ENCODE measurements at regions not wholly inside any gene's neighbourhood (a gene's known extent, or its start where the extent isn't known, plus 50 kb on each side); places are given as distances from the start of the nearest gene placed in this dataset.

GRCh38 chr5:45089870-45090269 is 281.1 kb downstream of the MRPS30 start:
- H3K27me3 Mint-ChIP-seq (ENCODE audit: low read depth in 3 of 3) = no peaks in the 10 kb centered on the region
- Histone ChIP-seq H3K27ac (ENCODE audit: low read depth in 1 of 2, low read length in 2 of 2) (no peak overlapping the region), H3K9ac (ENCODE audit: insufficient read depth, low read length, poor library complexity, severe bottlenecking) (no peak overlapping the region), H2AFZ (ENCODE audit: insufficient read depth, low read depth, low read length, poor library complexity, severe bottlenecking) (no peak overlapping the region), H3K4me2 (replicated peaks; ENCODE audit: extremely low read depth, low read length, poor library complexity, severe bottlenecking) (no peak overlapping the region), H4K20me1 (ENCODE audit: insufficient read depth, low read length) (no peaks in the 10 kb centered on the region), H3K27me3 (ENCODE audit: control insufficient read depth in 2 of 2, insufficient read depth in 2 of 2, low read length in 2 of 2) (no peaks in the 10 kb centered on the region), H3K79me2 (ENCODE audit: insufficient read depth, low read length) (no peaks in the 10 kb centered on the region), H3K9me3 (replicated peaks in 1 of 2; ENCODE audit: control insufficient read depth in 1 of 2, insufficient read depth in 1 of 2, low read length in 2 of 2) (peaks cover 0 to 4% of the 10 kb centered on the region in 2 donors), H3K4me1 (ENCODE audit: control insufficient read depth in 1 of 2, insufficient read depth in 2 of 2, low read length in 2 of 2) (no peaks in the 10 kb centered on the region), H3K4me3 (replicated peaks in 1 of 3; ENCODE audit: low read depth in 2 of 3, low read length in 3 of 3) (no peak overlapping the region), H3K36me3 (replicated peaks in 1 of 2; ENCODE audit: control insufficient read depth in 1 of 2, insufficient read depth in 2 of 2, low read length in 2 of 2) (no peaks in the 10 kb centered on the region)
- H3K9me3 Mint-ChIP-seq = peaks cover 0 to 13% (median 3%) of the 10 kb centered on the region in 7 donors
- intact Hi-C loops (cut with micrococcal nuclease) = no loop called here
- WGBS (ENCODE audit: insufficient coverage) = 67% methylated on average over 1 of the region's 1 CpG
- no peak for TF ChIP-seq CTCF (IDR thresholded peaks at IDR 0.05)
- no peak overlapping the region for H3K27ac Mint-ChIP-seq
- H3K36me3 Mint-ChIP-seq = no peaks in the 10 kb centered on the region
- H3K4me1 Mint-ChIP-seq = no peaks in the 10 kb centered on the region
- no peak for DNase-seq
- H3K4me3 Mint-ChIP-seq = no peak overlapping the region

- TF ChIP-seq CTCF (IDR thresholded peaks at IDR 0.05) = no peak
- Histone ChIP-seq H3K4me1 (ENCODE audit: control insufficient read depth in 1 of 2, insufficient read depth in 2 of 2, low read length in 2 of 2) (no peaks in the 10 kb centered on the region), H3K27me3 (ENCODE audit: control insufficient read depth in 2 of 2, insufficient read depth in 2 of 2, low read length in 2 of 2) (no peaks in the 10 kb centered on the region), H3K79me2 (ENCODE audit: insufficient read depth, low read length) (no peaks in the 10 kb centered on the region), H3K4me2 (replicated peaks; ENCODE audit: extremely low read depth, low read length, poor library complexity, severe bottlenecking) (no peak overlapping the region), H3K4me3 (replicated peaks in 1 of 3; ENCODE audit: low read depth in 2 of 3, low read length in 3 of 3) (no peak overlapping the region), H3K9ac (ENCODE audit: insufficient read depth, low read length, poor library complexity, severe bottlenecking) (no peak overlapping the region), H3K36me3 (replicated peaks in 1 of 2; ENCODE audit: control insufficient read depth in 1 of 2, insufficient read depth in 2 of 2, low read length in 2 of 2) (no peaks in the 10 kb centered on the region), H2AFZ (ENCODE audit: insufficient read depth, low read depth, low read length, poor library complexity, severe bottlenecking) (no peak overlapping the region), H4K20me1 (ENCODE audit: insufficient read depth, low read length) (no peaks in the 10 kb centered on the region), H3K27ac (ENCODE audit: low read depth in 1 of 2, low read length in 2 of 2) (no peak overlapping the region), H3K9me3 (replicated peaks in 1 of 2; ENCODE audit: control insufficient read depth in 1 of 2, insufficient read depth in 1 of 2, low read length in 2 of 2) (no peaks in the 10 kb centered on the region)
- WGBS (ENCODE audit: insufficient coverage) = no CpG with 5 or more reads among the region's 1 CpG
- intact Hi-C loops (cut with micrococcal nuclease) = no loop called here
- H3K9me3 Mint-ChIP-seq = peaks cover 0 to 11% (median 2%) of the 10 kb centered on the region in 7 donors
- H3K36me3 Mint-ChIP-seq = no peaks in the 10 kb centered on the region
- no peak overlapping the region for H3K4me3 Mint-ChIP-seq
- H3K27me3 Mint-ChIP-seq (ENCODE audit: low read depth in 3 of 3) = no peaks in the 10 kb centered on the region
- no peak overlapping the region for H3K27ac Mint-ChIP-seq
- DNase-seq = no peak
- no peaks in the 10 kb centered on the region for H3K4me1 Mint-ChIP-seq
Measured at GRCh38 chr5:45093377-45093776, 284.6 kb downstream of the MRPS30 start.
